WTC11 (cell line): ENCODE measurements at regions not wholly inside any gene's neighbourhood (a gene's known extent, or its start where the extent isn't known, plus 50 kb on each side); places are given as distances from the start of the nearest gene placed in this dataset.

ENCODE experiments used
- GABPB1 ChIP-seq: sonication (generic); formaldehyde crosslinking; IDR thresholded peaks from 2 replicates; pipeline ENCODE4 v1.8.1; 2023; ENCODE audit warnings: mild to moderate bottlenecking, missing genetic modification reagents
- IRF2 ChIP-seq: sonication (generic); formaldehyde crosslinking; IDR thresholded peaks from 2 replicates; pipeline ENCODE4 v1.8.0; 2022; ENCODE audit warnings: low read depth, missing genetic modification reagents, borderline replicate concordance
- KAT7 ChIP-seq: sonication (generic); formaldehyde crosslinking; IDR thresholded peaks from 2 replicates; pipeline ENCODE4 v1.8.1; 2023; ENCODE audit warnings: missing genetic modification reagents, mild to moderate bottlenecking, borderline replicate concordance
- NFYB ChIP-seq: sonication (generic); formaldehyde crosslinking; conservative IDR thresholded peaks from 2 replicates; pipeline ENCODE4 v1.8.0; 2022; ENCODE audit warnings: low read depth, missing genetic modification reagents
- OVOL2 ChIP-seq: fragments of 250-450 bp; sonication (Bioruptor Pico); IDR thresholded peaks from 2 replicates; pipeline ENCODE4 v1.9.0; 2021; ENCODE audit warnings: mild to moderate bottlenecking, borderline replicate concordance
- TCF7 ChIP-seq: sonication (generic); formaldehyde crosslinking; IDR thresholded peaks from 2 replicates; pipeline ENCODE4 v1.8.0; 2022; ENCODE audit warnings: mild to moderate bottlenecking, low read depth, missing genetic modification reagents, moderate library complexity
- TEAD4 ChIP-seq: sonication (generic); formaldehyde crosslinking; IDR thresholded peaks from 2 replicates; pipeline ENCODE4 v1.8.0; 2022; ENCODE audit warnings: mild to moderate bottlenecking, missing genetic modification reagents
- ZNF232 ChIP-seq: sonication (generic); formaldehyde crosslinking; IDR thresholded peaks from 2 replicates; pipeline ENCODE4 v1.8.0; 2022; ENCODE audit warnings: mild to moderate bottlenecking, missing genetic modification reagents
- TF ChIP-seq, protein P1 (sequence below): sonication (generic); formaldehyde crosslinking; IDR thresholded peaks from 2 replicates; pipeline ENCODE4 v1.8.0; 2022; ENCODE audit warnings: mild to moderate bottlenecking, missing genetic modification reagents
- TF ChIP-seq, protein P2 (sequence below): fragments of 200-600 bp; IDR thresholded peaks from 2 replicates; pipeline ENCODE4 v1.8.0; 2022; ENCODE audit warnings: antibody characterized with exemption
- TF ChIP-seq, protein P3 (sequence below): sonication (generic); formaldehyde crosslinking; IDR thresholded peaks from 2 replicates; pipeline ENCODE4 v1.8.1; 2023; ENCODE audit warnings: mild to moderate bottlenecking, missing genetic modification reagents, moderate library complexity
- TF ChIP-seq, protein P4 (sequence below): sonication (generic); formaldehyde crosslinking; IDR thresholded peaks from 2 replicates; pipeline ENCODE4 v1.8.0; 2022; ENCODE audit warnings: mild to moderate bottlenecking, missing genetic modification reagents

DNA sequence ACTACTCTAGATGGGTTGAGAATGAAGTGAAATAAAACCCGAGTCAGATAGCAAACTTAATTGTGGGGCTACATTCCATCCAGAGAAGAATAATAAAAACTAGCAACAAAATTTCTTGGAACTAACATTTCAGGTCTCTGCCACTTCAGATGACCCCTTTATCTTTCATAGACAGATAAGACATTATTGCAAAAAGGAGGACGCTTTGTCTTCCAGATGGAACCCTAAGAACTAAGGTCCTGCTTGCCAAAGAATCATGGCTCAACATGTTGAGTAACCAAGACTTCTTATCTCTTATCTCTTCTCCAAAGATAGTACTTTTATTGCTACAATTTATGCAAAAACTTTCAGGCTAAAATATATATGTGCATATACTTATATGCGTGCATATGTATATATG, 221.1 kb upstream of the PREP start:
- TF ChIP-seq, protein P1, sequence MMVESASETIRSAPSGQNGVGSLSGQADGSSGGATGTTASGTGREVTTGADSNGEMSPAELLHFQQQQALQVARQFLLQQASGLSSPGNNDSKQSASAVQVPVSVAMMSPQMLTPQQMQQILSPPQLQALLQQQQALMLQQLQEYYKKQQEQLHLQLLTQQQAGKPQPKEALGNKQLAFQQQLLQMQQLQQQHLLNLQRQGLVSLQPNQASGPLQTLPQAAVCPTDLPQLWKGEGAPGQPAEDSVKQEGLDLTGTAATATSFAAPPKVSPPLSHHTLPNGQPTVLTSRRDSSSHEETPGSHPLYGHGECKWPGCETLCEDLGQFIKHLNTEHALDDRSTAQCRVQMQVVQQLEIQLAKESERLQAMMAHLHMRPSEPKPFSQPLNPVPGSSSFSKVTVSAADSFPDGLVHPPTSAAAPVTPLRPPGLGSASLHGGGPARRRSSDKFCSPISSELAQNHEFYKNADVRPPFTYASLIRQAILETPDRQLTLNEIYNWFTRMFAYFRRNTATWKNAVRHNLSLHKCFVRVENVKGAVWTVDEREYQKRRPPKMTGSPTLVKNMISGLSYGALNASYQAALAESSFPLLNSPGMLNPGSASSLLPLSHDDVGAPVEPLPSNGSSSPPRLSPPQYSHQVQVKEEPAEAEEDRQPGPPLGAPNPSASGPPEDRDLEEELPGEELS (CRISPR knock-in tag) = no peak
- TF ChIP-seq GABPB1 (CRISPR knock-in tag) = no peak
- TF ChIP-seq TCF7 = no peak
- TF ChIP-seq, protein P2, sequence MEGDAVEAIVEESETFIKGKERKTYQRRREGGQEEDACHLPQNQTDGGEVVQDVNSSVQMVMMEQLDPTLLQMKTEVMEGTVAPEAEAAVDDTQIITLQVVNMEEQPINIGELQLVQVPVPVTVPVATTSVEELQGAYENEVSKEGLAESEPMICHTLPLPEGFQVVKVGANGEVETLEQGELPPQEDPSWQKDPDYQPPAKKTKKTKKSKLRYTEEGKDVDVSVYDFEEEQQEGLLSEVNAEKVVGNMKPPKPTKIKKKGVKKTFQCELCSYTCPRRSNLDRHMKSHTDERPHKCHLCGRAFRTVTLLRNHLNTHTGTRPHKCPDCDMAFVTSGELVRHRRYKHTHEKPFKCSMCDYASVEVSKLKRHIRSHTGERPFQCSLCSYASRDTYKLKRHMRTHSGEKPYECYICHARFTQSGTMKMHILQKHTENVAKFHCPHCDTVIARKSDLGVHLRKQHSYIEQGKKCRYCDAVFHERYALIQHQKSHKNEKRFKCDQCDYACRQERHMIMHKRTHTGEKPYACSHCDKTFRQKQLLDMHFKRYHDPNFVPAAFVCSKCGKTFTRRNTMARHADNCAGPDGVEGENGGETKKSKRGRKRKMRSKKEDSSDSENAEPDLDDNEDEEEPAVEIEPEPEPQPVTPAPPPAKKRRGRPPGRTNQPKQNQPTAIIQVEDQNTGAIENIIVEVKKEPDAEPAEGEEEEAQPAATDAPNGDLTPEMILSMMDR = no peak
- TF ChIP-seq, protein P3, sequence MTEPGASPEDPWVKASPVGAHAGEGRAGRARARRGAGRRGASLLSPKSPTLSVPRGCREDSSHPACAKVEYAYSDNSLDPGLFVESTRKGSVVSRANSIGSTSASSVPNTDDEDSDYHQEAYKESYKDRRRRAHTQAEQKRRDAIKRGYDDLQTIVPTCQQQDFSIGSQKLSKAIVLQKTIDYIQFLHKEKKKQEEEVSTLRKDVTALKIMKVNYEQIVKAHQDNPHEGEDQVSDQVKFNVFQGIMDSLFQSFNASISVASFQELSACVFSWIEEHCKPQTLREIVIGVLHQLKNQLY (CRISPR knock-in tag) = no peak
- TF ChIP-seq ZNF232 (CRISPR knock-in tag) = no peak
- no peak for TF ChIP-seq OVOL2 (CRISPR knock-in tag)
- TF ChIP-seq, protein P4, sequence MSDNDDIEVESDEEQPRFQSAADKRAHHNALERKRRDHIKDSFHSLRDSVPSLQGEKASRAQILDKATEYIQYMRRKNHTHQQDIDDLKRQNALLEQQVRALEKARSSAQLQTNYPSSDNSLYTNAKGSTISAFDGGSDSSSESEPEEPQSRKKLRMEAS (CRISPR knock-in tag) = no peak
- no peak for TF ChIP-seq IRF2 (CRISPR knock-in tag)
- no peak for TF ChIP-seq KAT7 (CRISPR knock-in tag)
- no peak for TF ChIP-seq TEAD4 (CRISPR knock-in tag)
- no peak for TF ChIP-seq NFYB (CRISPR knock-in tag)
